C4-2B (cell line): ENCODE measurements at regions not wholly inside any gene's neighbourhood (a gene's known extent, or its start where the extent isn't known, plus 50 kb on each side); places are given as distances from the start of the nearest gene placed in this dataset.
"Not testable (repeated sequence)": the region's sequence is repeated elsewhere in the genome, so short reads cannot be mapped to it uniquely, and the experiment has no call there.

Experiments
- CTCF ChIP-seq: fragments of 450-650 bp; conservative IDR thresholded peaks from 2 replicates; pipeline ENCODE4 v1.5.1; 2017; ENCODE audit warnings: mild to moderate bottlenecking
- ZFX ChIP-seq: fragments of 450-650 bp; IDR thresholded peaks from 2 replicates; pipeline ENCODE4 v1.6.1; 2017

- TF ChIP-seq CTCF, ZFX: not testable (repeated sequence)
These were observed 933.4 kb upstream of the TPTE start for GRCh38 chr21:9587941-9588340.
